CD14-positive monocyte (primary cell): ENCODE measurements at regions not wholly inside any gene's neighbourhood (a gene's known extent, or its start where the extent isn't known, plus 50 kb on each side); places are given as distances from the start of the nearest gene placed in this dataset.
"Not testable (repeated sequence)": the region's sequence is repeated elsewhere in the genome, so short reads cannot be mapped to it uniquely, and the experiment has no call there.

ENCODE experiments used
- DNase-seq, 3 donors: peaks; one replicate each; pipeline ENCODE4 v3.0.0-alpha.2; 2011 to 2022
- H2AFZ ChIP-seq: 2 replicates; pipeline ENCODE4 v1.6.0; 2012; ENCODE audit warnings: mild to moderate bottlenecking, low read depth, low read length, inconsistent platforms; ENCODE audit not compliant: insufficient read depth, poor library complexity, severe bottlenecking
- H3K27ac ChIP-seq, 2 donors: 1 replicate in 1 of 2; 2 replicates in 1 of 2; pipeline ENCODE4 v1.5.1; 2012 to 2013; ENCODE audit warnings: low read length in 2 of 2, control low read depth in 1 of 2, inconsistent platforms in 1 of 2, low read depth in 1 of 2, mild to moderate bottlenecking in 1 of 2
- H3K27me3 ChIP-seq, 2 donors: one replicate each; pipeline versions ENCODE4 v1.6.0 to v1.6.1; 2011 to 2013; ENCODE audit warnings: low read length in 2 of 2; ENCODE audit not compliant: control insufficient read depth in 2 of 2, insufficient read depth in 2 of 2
- H3K36me3 ChIP-seq, 2 donors: replicated peaks in 1 of 2; 1 replicate in 1 of 2; 2 replicates in 1 of 2; pipeline versions ENCODE4 v1.5.1 to v1.6.1; 2012 to 2013; ENCODE audit warnings: low read length in 2 of 2, control low read depth in 1 of 2, inconsistent platforms in 1 of 2, mild to moderate bottlenecking in 1 of 2; ENCODE audit not compliant: insufficient read depth in 2 of 2, control insufficient read depth in 1 of 2
- H3K4me1 ChIP-seq, 2 donors: 1 replicate in 1 of 2; 2 replicates in 1 of 2; pipeline versions ENCODE4 v1.5.1 to v1.6.1; 2012 to 2013; ENCODE audit warnings: low read length in 2 of 2, control low read depth in 1 of 2, inconsistent platforms in 1 of 2, mild to moderate bottlenecking in 1 of 2, moderate library complexity in 1 of 2; ENCODE audit not compliant: insufficient read depth in 2 of 2, control insufficient read depth in 1 of 2
- H3K4me2 ChIP-seq: replicated peaks from 2 replicates; pipeline ENCODE3; 2012; ENCODE audit warnings: low read length, moderate library complexity, mild to moderate bottlenecking; ENCODE audit not compliant: poor library complexity, severe bottlenecking; ENCODE audit errors: extremely low read depth
- H3K4me3 ChIP-seq, 3 experiments: fragments of 200-600 bp in 1 of 3; sonication (generic) in 1 of 3; replicated peaks in 1 of 3; 1 replicate in 2 of 3; 2 replicates in 1 of 3; pipeline ENCODE4 v1.5.1; 2011 to 2013; ENCODE audit warnings: low read length in 3 of 3, mild to moderate bottlenecking in 3 of 3, control low read depth in 2 of 3, low read depth in 2 of 3, inconsistent platforms in 1 of 3, moderate library complexity in 1 of 3
- H3K79me2 ChIP-seq: 2 replicates; pipeline ENCODE4 v1.6.0; 2012; ENCODE audit warnings: mild to moderate bottlenecking, control low read depth, inconsistent platforms, low read length, moderate library complexity; ENCODE audit not compliant: insufficient read depth
- H3K9ac ChIP-seq: 2 replicates; pipeline ENCODE4 v1.6.0; 2017; ENCODE audit warnings: low read length, mild to moderate bottlenecking; ENCODE audit not compliant: insufficient read depth, poor library complexity, severe bottlenecking
- H3K9me3 ChIP-seq, 2 donors: replicated peaks in 1 of 2; 1 replicate in 1 of 2; 2 replicates in 1 of 2; pipeline versions ENCODE4 v1.5.1 to v1.6.1; 2012 to 2013; ENCODE audit warnings: low read length in 2 of 2, control low read depth in 1 of 2; ENCODE audit not compliant: control insufficient read depth in 1 of 2, insufficient read depth in 1 of 2
- H4K20me1 ChIP-seq: 2 replicates; pipeline ENCODE4 v1.6.0; 2012; ENCODE audit warnings: mild to moderate bottlenecking, low read length, control low read depth, moderate library complexity; ENCODE audit not compliant: insufficient read depth
- H3K27ac Mint-ChIP-seq, 7 donors: one replicate each; pipeline ENCODE4 v1.8.0; 2020; ENCODE audit warnings: mild to moderate bottlenecking in 7 of 7, mixed read lengths in 7 of 7, moderate library complexity in 6 of 7, inconsistent platforms in 2 of 7
- H3K27me3 Mint-ChIP-seq, 3 donors: one replicate each; pipeline ENCODE4 v1.8.0; 2021 to 2022; ENCODE audit warnings: low read depth in 3 of 3, mild to moderate bottlenecking in 3 of 3, mixed read lengths in 3 of 3, moderate library complexity in 3 of 3, inconsistent platforms in 1 of 3
- H3K36me3 Mint-ChIP-seq, 2 donors: one replicate each; pipeline ENCODE4 v1.8.0; 2020; ENCODE audit warnings: mixed read lengths in 2 of 2, inconsistent platforms in 1 of 2, mild to moderate bottlenecking in 1 of 2
- H3K4me1 Mint-ChIP-seq: one replicate; pipeline ENCODE4 v1.8.0; 2020; ENCODE audit warnings: mild to moderate bottlenecking, mixed read lengths
- H3K4me3 Mint-ChIP-seq, 2 donors: one replicate each; pipeline ENCODE4 v1.8.0; 2020; ENCODE audit warnings: mild to moderate bottlenecking in 2 of 2, mixed read lengths in 2 of 2, moderate library complexity in 1 of 2
- H3K9me3 Mint-ChIP-seq, 7 donors: one replicate each; pipeline ENCODE4 v1.8.0; 2020 to 2022; ENCODE audit warnings: mixed read lengths in 7 of 7, mild to moderate bottlenecking in 6 of 7, moderate library complexity in 6 of 7, inconsistent platforms in 2 of 7
- WGBS: methylation state at CpG from one replicate; pipeline ENCODE4 v1.1.5; 2013; ENCODE audit warnings: missing lambda C conversion rate; ENCODE audit not compliant: insufficient coverage; 5-methylcytosine and 5-hydroxymethylcytosine counted together
- intact Hi-C, 2 donors: fragments of 100-400 bp; cut with micrococcal nuclease; formaldehyde crosslinking; loops; one replicate each; pipeline versions ENCODE4 v1.15.0 to v1.15.1; 2023
- TF ChIP-seq, protein P1 (sequence below): fragments of 200-600 bp; IDR thresholded peaks from one replicate; pipeline ENCODE4 v1.8.0; 2022; ENCODE audit warnings: antibody characterized with exemption, mild to moderate bottlenecking

DNA sequence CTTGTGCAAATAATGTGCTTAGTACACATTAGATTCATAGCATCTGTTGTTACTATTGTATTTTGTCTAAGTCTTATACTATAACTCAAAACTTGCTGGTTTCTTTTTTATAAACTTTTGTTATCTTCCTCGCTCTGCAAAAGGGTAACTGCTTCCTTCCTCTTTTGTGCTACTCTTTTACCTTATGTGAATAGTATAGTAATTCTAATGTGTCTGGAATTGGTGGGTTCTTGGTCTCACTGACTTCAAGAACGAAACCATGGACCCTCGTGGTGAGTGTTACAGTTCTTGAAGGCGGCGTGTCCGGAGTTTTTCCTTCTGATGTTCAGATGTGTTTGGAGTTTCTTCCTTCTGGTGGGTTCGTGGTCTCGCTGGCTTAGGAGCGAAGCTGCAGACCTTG lies 563.1 kb upstream of the LUZP2 start:
- H3K4me1 ChIP-seq = no peaks in the 10 kb centered on the region
- H3K9me3 Mint-ChIP-seq = peaks cover 3 to 23% (median 7%) of the 10 kb centered on the region in 7 donors
- H3K4me3 Mint-ChIP-seq = no peak overlapping the region
- H3K79me2 ChIP-seq = no peaks in the 10 kb centered on the region
- H4K20me1 ChIP-seq = no peaks in the 10 kb centered on the region
- H3K9me3 ChIP-seq = peaks cover 0 to 12% of the 10 kb centered on the region in 2 donors
- H3K36me3 ChIP-seq = no peaks in the 10 kb centered on the region
- no peaks in the 10 kb centered on the region for H3K27me3 Mint-ChIP-seq
- intact Hi-C loops = no loop called here
- no peaks in the 10 kb centered on the region for H3K27me3 ChIP-seq
- no peaks in the 10 kb centered on the region for H3K36me3 Mint-ChIP-seq
- no peak for DNase-seq
- peaks cover 2% of the 10 kb centered on the region for H3K4me1 Mint-ChIP-seq
- H3K4me3 ChIP-seq = no peak overlapping the region
- H3K9ac ChIP-seq = no peak overlapping the region
- no peak overlapping the region for H3K4me2 ChIP-seq
- H3K27ac ChIP-seq = no peak overlapping the region
- WGBS = 23% methylated on average over 3 of the region's 9 CpGs
- H3K27ac Mint-ChIP-seq = no peak overlapping the region
- TF ChIP-seq, protein P1, sequence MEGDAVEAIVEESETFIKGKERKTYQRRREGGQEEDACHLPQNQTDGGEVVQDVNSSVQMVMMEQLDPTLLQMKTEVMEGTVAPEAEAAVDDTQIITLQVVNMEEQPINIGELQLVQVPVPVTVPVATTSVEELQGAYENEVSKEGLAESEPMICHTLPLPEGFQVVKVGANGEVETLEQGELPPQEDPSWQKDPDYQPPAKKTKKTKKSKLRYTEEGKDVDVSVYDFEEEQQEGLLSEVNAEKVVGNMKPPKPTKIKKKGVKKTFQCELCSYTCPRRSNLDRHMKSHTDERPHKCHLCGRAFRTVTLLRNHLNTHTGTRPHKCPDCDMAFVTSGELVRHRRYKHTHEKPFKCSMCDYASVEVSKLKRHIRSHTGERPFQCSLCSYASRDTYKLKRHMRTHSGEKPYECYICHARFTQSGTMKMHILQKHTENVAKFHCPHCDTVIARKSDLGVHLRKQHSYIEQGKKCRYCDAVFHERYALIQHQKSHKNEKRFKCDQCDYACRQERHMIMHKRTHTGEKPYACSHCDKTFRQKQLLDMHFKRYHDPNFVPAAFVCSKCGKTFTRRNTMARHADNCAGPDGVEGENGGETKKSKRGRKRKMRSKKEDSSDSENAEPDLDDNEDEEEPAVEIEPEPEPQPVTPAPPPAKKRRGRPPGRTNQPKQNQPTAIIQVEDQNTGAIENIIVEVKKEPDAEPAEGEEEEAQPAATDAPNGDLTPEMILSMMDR = no peak
- no peak overlapping the region for H2AFZ ChIP-seq

DNA sequence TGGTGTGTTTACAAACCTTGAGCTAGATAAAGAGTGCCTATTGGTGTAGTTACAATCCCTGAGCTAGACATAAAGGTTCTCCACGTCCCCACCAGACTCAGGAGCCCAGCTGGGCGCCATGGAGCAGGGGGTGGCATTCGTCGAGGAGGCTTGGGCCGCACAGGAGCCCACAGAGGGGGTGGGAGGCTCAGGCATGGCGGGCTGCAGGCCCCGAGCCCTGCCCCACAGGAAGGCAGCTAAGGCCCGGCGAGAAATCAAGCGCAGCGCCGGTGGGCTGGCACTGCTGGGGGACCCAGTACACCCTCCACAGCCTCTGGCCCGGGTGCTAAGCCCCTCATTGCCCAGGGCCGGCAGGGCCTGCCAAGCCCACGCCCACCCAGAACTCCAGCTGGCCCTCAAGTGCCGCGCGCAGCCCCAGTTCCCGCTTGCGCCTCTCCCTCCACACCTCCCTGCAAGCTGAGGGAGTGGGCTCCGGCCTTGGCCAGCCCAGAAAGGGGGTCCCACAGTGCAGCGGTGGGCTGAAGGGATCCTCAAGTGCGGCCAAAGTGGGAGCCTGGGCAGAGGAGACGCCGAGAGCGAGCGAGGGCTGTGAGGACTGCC lies 562.1 kb upstream of the LUZP2 start:
- 96% methylated on average over 14 of the region's 27 CpGs for WGBS
- H3K4me3 ChIP-seq, H3K4me2 ChIP-seq, H3K27me3 ChIP-seq, H3K36me3 ChIP-seq, H3K4me3 Mint-ChIP-seq, intact Hi-C loops, H3K4me1 ChIP-seq, H3K27ac Mint-ChIP-seq, DNase-seq, H4K20me1 ChIP-seq, H3K27ac ChIP-seq, H2AFZ ChIP-seq, H3K9ac ChIP-seq, H3K79me2 ChIP-seq, H3K36me3 Mint-ChIP-seq, H3K4me1 Mint-ChIP-seq, H3K27me3 Mint-ChIP-seq: not testable (repeated sequence)
- peaks cover 0 to 12% of the 10 kb centered on the region in 2 donors for H3K9me3 ChIP-seq
- H3K9me3 Mint-ChIP-seq = peaks cover 6 to 34% (median 10%) of the 10 kb centered on the region in 7 donors

DNA sequence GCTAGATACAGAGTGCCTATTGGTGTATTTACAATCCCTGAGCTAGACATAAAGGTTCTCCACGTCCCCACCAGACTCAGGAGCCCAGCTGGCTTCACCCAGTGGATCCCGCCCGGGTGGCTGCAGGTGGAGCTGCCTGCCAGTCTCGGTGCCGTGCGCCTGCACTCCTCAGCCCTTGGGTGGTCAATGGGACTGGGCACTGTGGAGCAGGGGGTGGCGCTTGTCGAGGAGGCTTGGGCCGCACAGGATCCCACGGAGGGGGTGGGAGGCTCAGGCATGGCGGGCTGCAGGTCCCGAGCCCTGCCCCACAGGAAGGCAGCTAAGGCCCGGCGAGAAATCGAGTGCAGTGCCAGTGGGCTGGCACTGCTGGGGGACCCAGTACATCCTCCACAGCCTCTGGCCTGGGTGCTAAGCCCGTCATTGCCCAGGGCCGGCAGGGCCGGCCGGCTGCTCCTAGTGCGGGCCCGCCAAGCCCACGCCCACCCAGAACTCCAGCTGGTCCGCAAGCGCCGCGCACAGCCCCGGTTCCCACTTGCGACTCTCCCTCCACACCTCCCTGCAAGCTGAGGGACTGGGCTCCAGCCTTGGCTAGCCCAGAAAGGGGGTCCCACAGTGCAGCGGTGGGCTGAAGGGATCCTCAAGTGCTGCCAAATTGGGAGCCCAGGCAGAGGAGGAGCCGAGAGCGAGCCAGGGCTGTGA lies 554.6 kb upstream of the LUZP2 start:
- H3K4me2 ChIP-seq, H3K4me3 Mint-ChIP-seq, H3K4me3 ChIP-seq, H3K36me3 Mint-ChIP-seq, H3K9ac ChIP-seq, H2AFZ ChIP-seq, H3K27ac ChIP-seq, DNase-seq, H3K4me1 ChIP-seq, intact Hi-C loops, H3K27me3 ChIP-seq, H3K4me1 Mint-ChIP-seq, H4K20me1 ChIP-seq, H3K27me3 Mint-ChIP-seq, H3K79me2 ChIP-seq, H3K36me3 ChIP-seq: not testable (repeated sequence)
- peaks cover 10 to 52% (median 18%) of the 10 kb centered on the region in 7 donors for H3K9me3 Mint-ChIP-seq
- peaks cover 0 to 23% of the 10 kb centered on the region in 2 donors for H3K9me3 ChIP-seq
- 92% methylated on average over 22 of the region's 31 CpGs for WGBS
- H3K27ac Mint-ChIP-seq = peak overlapping the region in 1 of 7 donors; percentile 41
